H1 (cell line): ENCODE measurements at regions not wholly inside any gene's neighbourhood (a gene's known extent, or its start where the extent isn't known, plus 50 kb on each side); places are given as distances from the start of the nearest gene placed in this dataset.

Experiments used
- EZH2 ChIP-seq: fragments of 200-600 bp; sonication (generic); IDR thresholded peaks from 2 replicates; pipeline ENCODE4 v1.7.1; 2012; ENCODE audit warnings: low read depth, mild to moderate bottlenecking, moderate library complexity, low read length, inconsistent platforms; ENCODE audit not compliant: severe bottlenecking
- HDAC6 ChIP-seq: IDR thresholded peaks from one replicate; pipeline ENCODE4 v1.7.1; 2012; ENCODE audit warnings: low read depth, mild to moderate bottlenecking, inconsistent platforms, low read length, moderate library complexity
- POLR2A ChIP-seq, 2 experiments: IDR thresholded peaks; 1 replicate in 1 of 2; 2 replicates in 1 of 2; pipeline ENCODE4 v1.6.1; 2011; ENCODE audit warnings: low read depth in 2 of 2, low read length in 2 of 2, mild to moderate bottlenecking in 2 of 2; ENCODE audit errors: control extremely low read depth in 1 of 2
- SP2 ChIP-seq: IDR thresholded peaks from 2 replicates; pipeline ENCODE4 v1.6.1; 2012; ENCODE audit warnings: mild to moderate bottlenecking, low read length, inconsistent platforms
- SRF ChIP-seq: IDR thresholded peaks from 2 replicates; pipeline ENCODE4 v1.6.1; 2011; ENCODE audit warnings: mild to moderate bottlenecking, low read depth, low read length, moderate library complexity
- TAF1 ChIP-seq: IDR thresholded peaks from 2 replicates; pipeline ENCODE4 v1.6.1; 2011; ENCODE audit warnings: mild to moderate bottlenecking, low read depth, low read length
- TF ChIP-seq, protein P1 (sequence below), 3 experiments: IDR thresholded peaks; 1 replicate in 2 of 3; 2 replicates in 1 of 3; pipeline versions ENCODE4 v1.5.1 to v1.6.1; 2011; ENCODE audit warnings: low read length in 3 of 3, mild to moderate bottlenecking in 3 of 3, inconsistent platforms in 2 of 3, low read depth in 1 of 3, moderate library complexity in 1 of 3; ENCODE audit not compliant: insufficient read depth in 1 of 3; ENCODE audit errors: control extremely low read depth in 1 of 3

DNA sequence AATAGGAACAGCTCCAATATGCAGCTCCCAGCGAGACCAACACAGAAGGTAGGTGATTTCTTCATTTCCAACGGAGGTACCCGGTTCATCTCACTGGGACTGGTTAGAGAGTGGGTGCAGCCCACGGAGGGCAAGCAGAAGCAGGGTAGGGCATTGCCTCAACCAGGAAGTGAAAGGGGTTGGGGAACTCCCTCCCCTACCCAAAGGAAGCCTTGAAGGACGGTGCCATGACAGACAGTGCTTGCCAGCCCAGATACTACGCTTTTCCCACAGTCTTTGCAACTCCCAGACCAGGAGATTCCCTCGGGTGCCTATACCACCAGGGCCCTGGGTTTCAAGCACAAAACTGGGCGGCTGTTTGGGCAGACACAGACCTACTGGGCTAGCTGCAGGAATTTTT is 576.9 kb upstream of the NECTIN3 start:
- TF ChIP-seq TAF1 = no peak
- TF ChIP-seq, protein P1, sequence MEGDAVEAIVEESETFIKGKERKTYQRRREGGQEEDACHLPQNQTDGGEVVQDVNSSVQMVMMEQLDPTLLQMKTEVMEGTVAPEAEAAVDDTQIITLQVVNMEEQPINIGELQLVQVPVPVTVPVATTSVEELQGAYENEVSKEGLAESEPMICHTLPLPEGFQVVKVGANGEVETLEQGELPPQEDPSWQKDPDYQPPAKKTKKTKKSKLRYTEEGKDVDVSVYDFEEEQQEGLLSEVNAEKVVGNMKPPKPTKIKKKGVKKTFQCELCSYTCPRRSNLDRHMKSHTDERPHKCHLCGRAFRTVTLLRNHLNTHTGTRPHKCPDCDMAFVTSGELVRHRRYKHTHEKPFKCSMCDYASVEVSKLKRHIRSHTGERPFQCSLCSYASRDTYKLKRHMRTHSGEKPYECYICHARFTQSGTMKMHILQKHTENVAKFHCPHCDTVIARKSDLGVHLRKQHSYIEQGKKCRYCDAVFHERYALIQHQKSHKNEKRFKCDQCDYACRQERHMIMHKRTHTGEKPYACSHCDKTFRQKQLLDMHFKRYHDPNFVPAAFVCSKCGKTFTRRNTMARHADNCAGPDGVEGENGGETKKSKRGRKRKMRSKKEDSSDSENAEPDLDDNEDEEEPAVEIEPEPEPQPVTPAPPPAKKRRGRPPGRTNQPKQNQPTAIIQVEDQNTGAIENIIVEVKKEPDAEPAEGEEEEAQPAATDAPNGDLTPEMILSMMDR (IDR thresholded peaks at IDR 0.05; ENCODE audit: control extremely low read depth in 1 of 3, insufficient read depth in 1 of 3, low read depth in 1 of 3, low read length in 3 of 3) = no peak
- no peak for TF ChIP-seq POLR2A (IDR thresholded peaks at IDR 0.05; ENCODE audit: control extremely low read depth in 1 of 2, low read depth in 2 of 2, low read length in 2 of 2)
- TF ChIP-seq SRF = no peak
- TF ChIP-seq SP2 = no peak
- no peak for TF ChIP-seq EZH2
- TF ChIP-seq HDAC6 = no peak
